BJ (cell line): ENCODE measurements at regions not wholly inside any gene's neighbourhood (a gene's known extent, or its start where the extent isn't known, plus 50 kb on each side); places are given as distances from the start of the nearest gene placed in this dataset.

Experiments used
- CTCF ChIA-PET: fragments of 350-600 bp; formaldehyde crosslinking; extraction: SDS; loops from one replicate; lab custom pipeline; 2021; ENCODE audit warnings: antibody characterized with exemption, inconsistent platforms; lab: Yijun Ruan, JAX
- POLR2A ChIA-PET: fragments of 300-600 bp; sonication (Branson Sonifier 250); formaldehyde crosslinking; extraction: SDS; loops from one replicate; lab custom pipeline; 2021; ENCODE audit warnings: antibody characterized with exemption; lab: Charles Lee
- DNase-seq: peaks from one replicate; pipeline ENCODE4 v3.0.0-alpha.2; 2011; ENCODE audit warnings: low read depth
- H3K27me3 ChIP-seq: 2 replicates; pipeline ENCODE4 v1.6.0; 2011; ENCODE audit warnings: low read length; ENCODE audit not compliant: control insufficient read depth, insufficient read depth
- H3K36me3 ChIP-seq: 2 replicates; pipeline ENCODE4 v1.5.1; 2011; ENCODE audit warnings: low read length; ENCODE audit not compliant: control insufficient read depth, insufficient read depth
- H3K4me3 ChIP-seq: 2 replicates; pipeline ENCODE4 v1.5.1; 2011; ENCODE audit warnings: low read depth, mild to moderate bottlenecking, control low read depth, low read length
- TF ChIP-seq, protein P1 (sequence below): IDR thresholded peaks from 2 replicates; pipeline ENCODE4 v1.5.1; 2011; ENCODE audit warnings: low read depth, mild to moderate bottlenecking, control low read depth, inconsistent platforms, low read length, moderate library complexity; ENCODE audit not compliant: insufficient read depth

DNA sequence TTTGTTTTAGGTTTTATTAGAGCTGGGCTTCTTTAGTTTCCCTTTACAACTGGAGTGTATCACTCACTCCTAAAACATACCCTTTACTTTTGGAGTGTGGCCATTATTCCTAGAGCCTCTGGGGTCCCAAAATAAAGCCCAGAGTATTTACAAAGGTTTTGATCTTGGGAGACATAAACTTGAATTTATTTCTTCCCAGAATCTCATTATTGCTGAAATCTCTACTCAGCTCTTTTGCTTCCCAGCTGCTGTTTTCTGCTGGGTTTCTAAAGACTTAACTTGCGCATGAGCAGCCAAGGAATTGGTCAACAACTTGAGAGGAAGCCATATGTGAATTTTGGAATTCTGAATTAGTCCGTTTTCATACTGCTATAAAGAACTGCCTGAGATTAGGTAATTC is 94.5 kb upstream of the NRSN1 start:
- DNase-seq: no peak
- Histone ChIP-seq H3K4me3 (no peak overlapping the region), H3K36me3 (no peaks in the 10 kb centered on the region), H3K27me3 (no peaks in the 10 kb centered on the region)
- CTCF ChIA-PET: no interaction called here
- POLR2A ChIA-PET: no interaction called here
- TF ChIP-seq, protein P1, sequence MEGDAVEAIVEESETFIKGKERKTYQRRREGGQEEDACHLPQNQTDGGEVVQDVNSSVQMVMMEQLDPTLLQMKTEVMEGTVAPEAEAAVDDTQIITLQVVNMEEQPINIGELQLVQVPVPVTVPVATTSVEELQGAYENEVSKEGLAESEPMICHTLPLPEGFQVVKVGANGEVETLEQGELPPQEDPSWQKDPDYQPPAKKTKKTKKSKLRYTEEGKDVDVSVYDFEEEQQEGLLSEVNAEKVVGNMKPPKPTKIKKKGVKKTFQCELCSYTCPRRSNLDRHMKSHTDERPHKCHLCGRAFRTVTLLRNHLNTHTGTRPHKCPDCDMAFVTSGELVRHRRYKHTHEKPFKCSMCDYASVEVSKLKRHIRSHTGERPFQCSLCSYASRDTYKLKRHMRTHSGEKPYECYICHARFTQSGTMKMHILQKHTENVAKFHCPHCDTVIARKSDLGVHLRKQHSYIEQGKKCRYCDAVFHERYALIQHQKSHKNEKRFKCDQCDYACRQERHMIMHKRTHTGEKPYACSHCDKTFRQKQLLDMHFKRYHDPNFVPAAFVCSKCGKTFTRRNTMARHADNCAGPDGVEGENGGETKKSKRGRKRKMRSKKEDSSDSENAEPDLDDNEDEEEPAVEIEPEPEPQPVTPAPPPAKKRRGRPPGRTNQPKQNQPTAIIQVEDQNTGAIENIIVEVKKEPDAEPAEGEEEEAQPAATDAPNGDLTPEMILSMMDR: no peak

DNA sequence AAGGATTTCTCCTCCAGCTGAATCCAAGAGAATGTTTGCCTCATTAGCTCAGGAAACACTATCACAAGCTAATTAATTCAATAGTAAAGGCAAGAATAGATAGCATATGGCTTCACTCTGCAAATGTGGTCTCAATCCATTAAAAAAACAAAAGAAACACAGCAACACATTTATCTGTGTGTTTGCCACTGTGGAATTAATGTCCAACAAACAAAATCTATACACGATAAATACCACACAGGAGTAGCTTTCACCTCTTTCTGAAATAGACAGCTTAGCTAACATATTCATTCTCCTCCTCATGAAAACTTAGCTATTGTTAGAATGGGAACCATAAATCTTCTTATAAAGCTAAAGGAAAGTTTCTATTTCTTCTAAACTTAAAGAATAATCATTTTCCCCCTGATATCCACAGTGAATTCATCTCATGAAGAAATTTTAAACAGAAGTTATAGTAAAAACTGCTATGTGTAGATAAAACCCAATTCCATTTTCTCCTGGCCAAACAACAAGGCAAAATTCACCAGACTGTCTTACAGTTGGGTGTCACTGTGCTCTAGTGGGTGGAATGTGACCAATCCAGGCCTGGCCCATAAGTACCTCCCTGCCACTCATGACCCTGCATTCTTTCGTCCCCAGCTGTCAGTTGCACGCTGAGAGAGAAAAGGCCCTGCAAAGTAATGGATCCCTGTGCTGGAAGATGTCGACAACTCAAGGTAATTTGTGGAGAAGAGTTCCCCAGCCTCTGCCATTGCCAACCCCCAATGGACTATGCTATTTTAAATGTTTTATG is 92.9 kb upstream of the NRSN1 start:
- H3K27me3 ChIP-seq: no peaks in the 10 kb centered on the region
- TF ChIP-seq, protein P1: no peak
- ChIA-PET POLR2A (no interaction called here), CTCF (interaction anchor here (1.4 kb wide), 1 partner anchor 10 kb away, joined by 3 read pairs; no protein-coding TSS in a partner anchor)
- no peaks in the 10 kb centered on the region for H3K36me3 ChIP-seq
- H3K4me3 ChIP-seq: no peak overlapping the region
- no peak for DNase-seq

DNA sequence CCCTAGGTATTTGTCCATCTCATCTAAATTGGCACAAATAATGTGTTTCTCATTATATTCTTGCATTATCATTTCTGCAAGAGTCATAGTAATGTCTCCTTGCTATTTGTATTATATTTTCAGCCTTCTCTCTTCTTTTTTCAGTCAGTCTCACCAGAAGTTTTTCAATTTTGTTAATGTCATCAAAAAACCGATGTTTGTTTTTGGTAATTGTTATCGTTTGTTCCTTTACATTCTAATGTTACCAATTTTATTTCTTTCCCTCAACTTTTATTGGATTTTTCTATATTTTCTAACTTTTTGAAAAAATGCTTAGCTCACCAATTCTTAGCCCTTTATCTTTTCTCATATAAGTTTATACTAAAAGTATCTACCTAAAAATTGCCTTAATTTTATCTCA is 82.2 kb upstream of the NRSN1 start:
- H3K27me3 ChIP-seq: no peaks in the 10 kb centered on the region
- H3K36me3 ChIP-seq: no peaks in the 10 kb centered on the region
- POLR2A ChIA-PET: no interaction called here
- no peak overlapping the region for H3K4me3 ChIP-seq
- CTCF ChIA-PET: no interaction called here
- TF ChIP-seq, protein P1: no peak
- DNase-seq: no peak

DNA sequence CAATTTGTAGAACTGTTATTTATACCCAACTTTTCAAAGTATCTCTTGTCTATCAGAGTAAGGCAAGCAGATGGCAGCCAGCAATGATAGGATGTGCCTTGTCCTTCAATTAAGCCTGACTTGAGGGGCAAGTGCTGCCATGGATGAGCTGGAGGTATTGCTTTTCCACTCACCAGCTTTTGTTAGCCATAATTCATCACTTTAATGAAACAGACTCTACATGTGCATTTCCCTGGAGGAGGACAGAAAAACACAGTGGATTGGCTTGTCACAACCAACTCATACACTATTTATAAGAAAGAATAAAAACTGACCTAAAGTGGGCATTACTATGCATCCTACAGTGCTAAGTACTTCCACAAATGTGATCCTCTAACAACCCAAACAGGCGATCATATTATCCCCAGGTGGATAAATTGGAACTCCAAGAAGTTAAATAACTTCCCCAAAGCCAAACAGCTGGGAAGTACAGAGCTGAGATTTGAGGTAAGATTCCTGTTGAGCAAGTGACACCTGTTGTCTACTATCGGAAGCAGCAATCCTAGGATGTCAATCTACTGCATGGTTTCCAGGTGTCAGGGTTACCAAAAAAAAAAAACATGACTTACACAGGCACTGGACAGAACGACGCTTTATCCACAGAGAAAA is 73.9 kb upstream of the NRSN1 start:
- CTCF ChIA-PET: interaction anchor here (0.9 kb wide), 1 partner anchor 10 kb away, joined by 3 read pairs; no protein-coding TSS in a partner anchor
- TF ChIP-seq, protein P1: no peak
- Histone ChIP-seq H3K36me3 (no peaks in the 10 kb centered on the region), H3K4me3 (no peak overlapping the region), H3K27me3 (no peaks in the 10 kb centered on the region)
- DNase-seq: no peak
- POLR2A ChIA-PET: no interaction called here

DNA sequence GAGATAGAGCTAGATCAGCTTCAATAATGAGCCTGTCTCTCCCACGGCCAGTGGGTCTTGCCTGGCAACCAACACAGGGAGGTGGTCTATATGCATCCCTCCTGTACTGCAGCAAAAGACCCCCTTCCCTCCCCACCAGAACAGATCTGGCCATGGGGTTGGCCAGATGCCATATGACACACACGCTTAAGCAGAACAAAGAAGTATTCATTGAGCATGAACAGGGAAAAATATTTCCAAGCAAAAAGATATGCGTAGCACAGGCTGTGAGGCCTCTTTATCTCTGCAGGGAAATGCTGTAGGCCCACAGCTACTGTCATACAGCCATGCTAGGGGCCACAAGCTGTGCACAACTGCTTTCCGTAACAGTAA is 73.4 kb upstream of the NRSN1 start:
- DNase-seq: no peak
- H3K36me3 ChIP-seq: no peaks in the 10 kb centered on the region
- H3K4me3 ChIP-seq: no peak overlapping the region
- POLR2A ChIA-PET: no interaction called here
- TF ChIP-seq, protein P1: no peak
- CTCF ChIA-PET: no interaction called here
- H3K27me3 ChIP-seq: no peaks in the 10 kb centered on the region
